ENCODE measurements at regions not wholly inside any gene's neighbourhood (a gene's known extent, or its start where the extent isn't known, plus 50 kb on each side); places are given as distances from the start of the nearest gene placed in this dataset.

- Histone ChIP-seq H3K36me3 (no peaks in the 10 kb centered on the region), H3K27ac (no peak overlapping the region), H3K4me1 (ENCODE audit: low read depth) (no peaks in the 10 kb centered on the region), H3K4me3 (no peak overlapping the region), H3K9me3 (ENCODE audit: low read depth) (no peaks in the 10 kb centered on the region), H3K27me3 (no peaks in the 10 kb centered on the region)
- peak in 1 of 2 donors; percentile 9 for DNase-seq (ENCODE audit: low read depth in 1 of 2, low spot score in 1 of 2)
- TF ChIP-seq CTCF (IDR thresholded peaks at IDR 0.05; ENCODE audit: low read depth, low read length): no peak
These were observed 1690.7 kb upstream of the TMEFF2 start for GRCh38 chr2:193885419-193885818.

GRCh38 chr2:193883820-193884219, 1689.1 kb upstream of the TMEFF2 start:
- Histone ChIP-seq H3K9me3 (ENCODE audit: low read depth) (no peaks in the 10 kb centered on the region), H3K36me3 (no peaks in the 10 kb centered on the region), H3K4me1 (ENCODE audit: low read depth) (no peaks in the 10 kb centered on the region), H3K27ac (no peak overlapping the region), H3K4me3 (no peak overlapping the region), H3K27me3 (no peaks in the 10 kb centered on the region)
- DNase-seq (ENCODE audit: low read depth in 1 of 2, low spot score in 1 of 2): no peak
- no peak for TF ChIP-seq CTCF (IDR thresholded peaks at IDR 0.05; ENCODE audit: low read depth, low read length)

- H3K4me1 ChIP-seq (ENCODE audit: low read depth): no peaks in the 10 kb centered on the region
- no peaks in the 10 kb centered on the region for H3K36me3 ChIP-seq
- H3K4me3 ChIP-seq: no peak overlapping the region
These were observed 1682.2 kb upstream of the TMEFF2 start for GRCh38 chr2:193876980-193877379.

GRCh38 chr2:193869564-193869963, 1674.8 kb upstream of the TMEFF2 start:
- no peak for DNase-seq (ENCODE audit: low read depth in 1 of 2, low spot score in 1 of 2)
- Histone ChIP-seq H3K4me1 (ENCODE audit: low read depth) (no peaks in the 10 kb centered on the region), H3K27ac (no peak overlapping the region), H3K4me3 (no peak overlapping the region), H3K27me3 (no peaks in the 10 kb centered on the region), H3K9me3 (ENCODE audit: low read depth) (no peaks in the 10 kb centered on the region), H3K36me3 (no peaks in the 10 kb centered on the region)
- no peak for TF ChIP-seq CTCF (IDR thresholded peaks at IDR 0.05; ENCODE audit: low read depth, low read length)

More at GRCh38 chr2:193876980-193877379, 1682.2 kb upstream of the TMEFF2 start:
- DNase-seq (ENCODE audit: low read depth in 1 of 2, low spot score in 1 of 2): no peak
- Histone ChIP-seq H3K27ac (no peak overlapping the region), H3K9me3 (ENCODE audit: low read depth) (no peaks in the 10 kb centered on the region), H3K27me3 (no peaks in the 10 kb centered on the region)
- TF ChIP-seq CTCF (IDR thresholded peaks at IDR 0.05; ENCODE audit: low read depth, low read length): no peak

- Histone ChIP-seq H3K27ac (no peak overlapping the region), H3K9me3 (ENCODE audit: low read depth) (no peaks in the 10 kb centered on the region), H3K4me1 (ENCODE audit: low read depth) (no peaks in the 10 kb centered on the region), H3K27me3 (no peaks in the 10 kb centered on the region), H3K36me3 (no peaks in the 10 kb centered on the region), H3K4me3 (no peak overlapping the region)
- no peak for TF ChIP-seq CTCF (IDR thresholded peaks at IDR 0.05; ENCODE audit: low read depth, low read length)
- DNase-seq (ENCODE audit: low read depth in 1 of 2, low spot score in 1 of 2): no peak
These were observed 1674.1 kb upstream of the TMEFF2 start for GRCh38 chr2:193868833-193869232.

GRCh38 chr2:193868132-193868531, 1673.4 kb upstream of the TMEFF2 start:
- H3K36me3 ChIP-seq: no peaks in the 10 kb centered on the region
- H3K27ac ChIP-seq: no peak overlapping the region

More at GRCh38 chr2:193868132-193868531, 1673.4 kb upstream of the TMEFF2 start:
- H3K4me1 ChIP-seq (ENCODE audit: low read depth): no peaks in the 10 kb centered on the region
- no peaks in the 10 kb centered on the region for H3K9me3 ChIP-seq (ENCODE audit: low read depth)
- TF ChIP-seq CTCF (IDR thresholded peaks at IDR 0.05; ENCODE audit: low read depth, low read length): no peak
- no peak overlapping the region for H3K4me3 ChIP-seq
- DNase-seq (ENCODE audit: low read depth in 1 of 2, low spot score in 1 of 2): no peak
- no peaks in the 10 kb centered on the region for H3K27me3 ChIP-seq
